H1 (cell line): ENCODE measurements at regions not wholly inside any gene's neighbourhood (a gene's known extent, or its start where the extent isn't known, plus 50 kb on each side); places are given as distances from the start of the nearest gene placed in this dataset.

ENCODE experiments used
- CTCF ChIA-PET: fragments of 300-600 bp; sonication (Branson Sonifier 250); formaldehyde crosslinking; loops from one replicate; lab custom pipeline; 2021; ENCODE audit not compliant: partially characterized antibody; lab: Charles Lee
- POLR2A ChIA-PET: fragments of 300-600 bp; sonication (Branson Sonifier 250); formaldehyde crosslinking; loops from one replicate; lab custom pipeline; 2021; ENCODE audit warnings: inconsistent platforms; ENCODE audit not compliant: partially characterized antibody; lab: Charles Lee
- DNase-seq, 2 experiments: peaks; one replicate each; pipeline versions ENCODE4 v3.0.0 to v3.0.0-alpha.2; 2010 to 2022; ENCODE audit warnings: low spot score in 2 of 2, low read depth in 1 of 2, mixed read lengths in 1 of 2
- FAIRE-seq: peaks from 2 replicates; lab custom pipeline; 2011; peaks lifted over from hg19 to GRCh38; lab: Jason Lieb, UNC
- H2AFZ ChIP-seq: 2 replicates; pipeline ENCODE4 v1.8.1; 2012; ENCODE audit warnings: low read length, inconsistent platforms
- H2AK5ac ChIP-seq: 2 replicates; pipeline ENCODE4 v1.6.1; 2013; ENCODE audit warnings: low read depth, low read length
- H2BK120ac ChIP-seq: replicated peaks from 2 replicates; pipeline ENCODE3; 2013; ENCODE audit warnings: low read depth, low read length, inconsistent platforms
- H2BK12ac ChIP-seq: 2 replicates; pipeline ENCODE4 v1.6.1; 2013; ENCODE audit warnings: low read depth, low read length
- H2BK15ac ChIP-seq: 2 replicates; pipeline ENCODE4 v1.6.1; 2013; ENCODE audit warnings: low read length
- H2BK20ac ChIP-seq: 2 replicates; pipeline ENCODE4 v1.6.1; 2013; ENCODE audit warnings: low read length
- H2BK5ac ChIP-seq: 2 replicates; pipeline ENCODE4 v1.6.1; 2013; ENCODE audit warnings: low read depth, low read length
- H3K14ac ChIP-seq: 2 replicates; pipeline ENCODE4 v1.6.1; 2013; ENCODE audit warnings: inconsistent platforms; ENCODE audit not compliant: insufficient read length
- H3K18ac ChIP-seq: 2 replicates; pipeline ENCODE4 v1.6.1; 2013; ENCODE audit warnings: low read length; ENCODE audit errors: extremely low read depth
- H3K23ac ChIP-seq: 2 replicates; pipeline ENCODE4 v1.6.1; 2013; ENCODE audit warnings: inconsistent platforms; ENCODE audit not compliant: insufficient read length
- H3K23me2 ChIP-seq: 2 replicates; pipeline ENCODE4 v1.6.1; 2013; ENCODE audit warnings: low read depth, low read length
- H3K27ac ChIP-seq: 2 replicates; pipeline ENCODE4 v1.6.1; 2011; ENCODE audit warnings: low read depth, low read length, inconsistent platforms
- H3K27me3 ChIP-seq, 4 experiments: replicated peaks in 1 of 4; 1 replicate in 1 of 4; 2 replicates in 3 of 4; pipeline versions ENCODE4 v1.6.1 to v1.8.1; 2011 to 2013; ENCODE audit warnings: low read length in 3 of 4, mild to moderate bottlenecking in 3 of 4, inconsistent platforms in 2 of 4, mixed read lengths in 2 of 4, moderate library complexity in 1 of 4; ENCODE audit not compliant: control insufficient read depth in 3 of 4, insufficient read depth in 3 of 4; ENCODE audit errors: extremely low read depth in 1 of 4
- H3K36me3 ChIP-seq, 4 experiments: 2 replicates each; pipeline versions ENCODE4 v1.6.1 to v1.8.1; 2011 to 2013; ENCODE audit warnings: mild to moderate bottlenecking in 4 of 4, low read length in 3 of 4, moderate library complexity in 2 of 4, control low read depth in 1 of 4, inconsistent platforms in 1 of 4; ENCODE audit not compliant: insufficient read depth in 4 of 4, control insufficient read depth in 2 of 4
- H3K4ac ChIP-seq: replicated peaks from 2 replicates; pipeline ENCODE3; 2013; ENCODE audit warnings: low read length, low read depth, mixed read lengths, inconsistent platforms; ENCODE audit not compliant: insufficient read length
- H3K4me1 ChIP-seq, 4 experiments: replicated peaks in 1 of 4; 1 replicate in 1 of 4; 2 replicates in 3 of 4; pipeline versions ENCODE4 v1.6.1 to v1.8.1; 2011 to 2013; ENCODE audit warnings: low read length in 3 of 4, inconsistent platforms in 2 of 4, mixed read lengths in 1 of 4; ENCODE audit not compliant: insufficient read depth in 4 of 4, control insufficient read depth in 3 of 4
- H3K4me2 ChIP-seq, 2 experiments: 2 replicates each; pipeline versions ENCODE4 v1.6.1 to v1.8.1; 2011 to 2013; ENCODE audit warnings: low read depth in 2 of 2, low read length in 2 of 2, control low read depth in 1 of 2, inconsistent platforms in 1 of 2, mild to moderate bottlenecking in 1 of 2; ENCODE audit not compliant: insufficient read depth in 1 of 2
- H3K4me3 ChIP-seq, 4 experiments: fragments of 200-600, 300-600 bp in 1 of 4; sonication (generic), shearing (Covaris generic), sonication (Bioruptor Twin) in 1 of 4; 2 replicates each; pipeline versions ENCODE4 v1.5.1 to v1.8.1; 2011 to 2016; ENCODE audit warnings: low read length in 4 of 4, low read depth in 3 of 4, control low read depth in 2 of 4, inconsistent platforms in 2 of 4, mild to moderate bottlenecking in 2 of 4, mixed read lengths in 1 of 4, moderate library complexity in 1 of 4; ENCODE audit not compliant: insufficient read depth in 2 of 4; ENCODE audit errors: extremely low read depth in 1 of 4
- H3K56ac ChIP-seq: replicated peaks from 2 replicates; pipeline ENCODE3; 2013; ENCODE audit warnings: low read depth, mild to moderate bottlenecking, mixed read lengths, low read length, inconsistent platforms; ENCODE audit not compliant: insufficient read length
- H3K79me1 ChIP-seq: 2 replicates; pipeline ENCODE4 v1.6.1; 2013; ENCODE audit warnings: low read depth, low read length, control low read depth
- H3K79me2 ChIP-seq, 2 experiments: 2 replicates each; pipeline versions ENCODE4 v1.6.1 to v1.8.1; 2012 to 2013; ENCODE audit warnings: low read length in 2 of 2, mild to moderate bottlenecking in 2 of 2, inconsistent platforms in 1 of 2; ENCODE audit not compliant: insufficient read depth in 2 of 2, control insufficient read depth in 1 of 2
- H3K9ac ChIP-seq, 4 experiments: replicated peaks in 1 of 4; 1 replicate in 1 of 4; 2 replicates in 3 of 4; pipeline versions ENCODE4 v1.6.1 to v1.8.1; 2011 to 2013; ENCODE audit warnings: low read depth in 3 of 4, low read length in 3 of 4, control low read depth in 2 of 4, mild to moderate bottlenecking in 2 of 4, moderate library complexity in 2 of 4, inconsistent platforms in 1 of 4; ENCODE audit errors: extremely low read depth in 1 of 4
- H3K9me3 ChIP-seq, 2 experiments: 2 replicates each; pipeline versions ENCODE4 v1.6.1 to v1.8.1; 2012 to 2013; ENCODE audit warnings: mild to moderate bottlenecking in 2 of 2, moderate library complexity in 2 of 2, control low read depth in 1 of 2, inconsistent platforms in 1 of 2, low read depth in 1 of 2, low read length in 1 of 2, mixed read lengths in 1 of 2; ENCODE audit not compliant: insufficient read depth in 2 of 2
- H4K20me1 ChIP-seq, 2 experiments: replicated peaks in 1 of 2; 2 replicates each; pipeline versions ENCODE3 to v1.8.1; 2011 to 2013; ENCODE audit warnings: inconsistent platforms in 2 of 2, low read length in 2 of 2, mild to moderate bottlenecking in 1 of 2; ENCODE audit not compliant: insufficient read depth in 2 of 2, control insufficient read depth in 1 of 2
- H4K5ac ChIP-seq: 2 replicates; pipeline ENCODE4 v1.6.1; 2013; ENCODE audit warnings: low read length, low read depth, mixed read lengths, inconsistent platforms; ENCODE audit not compliant: insufficient read length
- H4K8ac ChIP-seq: 2 replicates; pipeline ENCODE4 v1.8.0; 2013; ENCODE audit warnings: mild to moderate bottlenecking, moderate library complexity, low read length, inconsistent platforms; ENCODE audit not compliant: insufficient read depth; ENCODE audit errors: extremely low read depth
- H4K91ac ChIP-seq: replicated peaks from 2 replicates; pipeline ENCODE3; 2013; ENCODE audit warnings: low read length, mixed read lengths, inconsistent platforms; ENCODE audit not compliant: insufficient read length
- BRCA1 ChIP-seq: IDR thresholded peaks from 2 replicates; pipeline ENCODE4 v1.6.1; 2012; ENCODE audit warnings: low read depth, low read length, improper control_type of control experiment
- E2F6 ChIP-seq: IDR thresholded peaks from 2 replicates; pipeline ENCODE4 v1.6.1; 2012; ENCODE audit warnings: inconsistent platforms
- EP300 ChIP-seq, 2 experiments: IDR thresholded peaks; 1 replicate in 1 of 2; 2 replicates in 1 of 2; pipeline ENCODE4 v1.6.1; 2011 to 2012; ENCODE audit warnings: low read depth in 2 of 2, low read length in 2 of 2, mild to moderate bottlenecking in 2 of 2, borderline replicate concordance in 1 of 2, inconsistent platforms in 1 of 2, moderate library complexity in 1 of 2
- FOSL1 ChIP-seq: IDR thresholded peaks from 2 replicates; pipeline ENCODE4 v1.6.1; 2011; ENCODE audit warnings: mild to moderate bottlenecking, low read depth, low read length, moderate library complexity; ENCODE audit not compliant: insufficient read depth
- GTF2F1 ChIP-seq: IDR thresholded peaks from 2 replicates; pipeline ENCODE4 v1.6.1; 2012; ENCODE audit warnings: low read depth, low read length, improper control_type of control experiment, borderline replicate concordance
- KDM4A ChIP-seq: IDR thresholded peaks from one replicate; pipeline ENCODE4 v1.7.1; 2012; ENCODE audit warnings: low read depth, mild to moderate bottlenecking, moderate library complexity, low read length, inconsistent platforms; ENCODE audit not compliant: severe bottlenecking
- MAX ChIP-seq: IDR thresholded peaks from 2 replicates; pipeline ENCODE4 v1.6.1; 2012; ENCODE audit warnings: inconsistent platforms
- POLR2A ChIP-seq, 2 experiments: IDR thresholded peaks; 1 replicate in 1 of 2; 2 replicates in 1 of 2; pipeline ENCODE4 v1.6.1; 2011; ENCODE audit warnings: low read depth in 2 of 2, low read length in 2 of 2, mild to moderate bottlenecking in 2 of 2; ENCODE audit errors: control extremely low read depth in 1 of 2
- SIN3A ChIP-seq, 2 experiments: IDR thresholded peaks in 1 of 2; conservative IDR thresholded peaks in 1 of 2; 2 replicates each; pipeline ENCODE4 v1.6.1; 2011 to 2012; ENCODE audit warnings: low read length in 2 of 2, improper control_type of control experiment in 1 of 2, low read depth in 1 of 2, mild to moderate bottlenecking in 1 of 2
- TCF12 ChIP-seq: IDR thresholded peaks from 2 replicates; pipeline ENCODE4 v1.6.1; 2011; ENCODE audit warnings: low read depth, mild to moderate bottlenecking, low read length
- WGBS, 2 experiments: shearing (Covaris generic) in 1 of 2; methylation state at CpG; one replicate each; pipeline versions ENCODE4 v1.1.6 to v1.1.7; 2013 to 2015; ENCODE audit warnings: low lambda C conversion rate in 2 of 2, mixed read lengths in 2 of 2, inconsistent platforms in 1 of 2, low coverage in 1 of 2, missing lambda C conversion rate in 1 of 2; ENCODE audit not compliant: insufficient replicate concordance in 2 of 2, insufficient coverage in 1 of 2, insufficient read length in 1 of 2; ENCODE audit errors: extremely low coverage in 1 of 2, missing lambda C conversion rate in 1 of 2; 5-methylcytosine and 5-hydroxymethylcytosine counted together

GRCh38 chr12:124482901-124483799 lies 84.3 kb downstream of the NCOR2 start:
- Histone ChIP-seq H2BK120ac (no peak overlapping the region), H3K4me3 (no peak overlapping the region), H2AK5ac (no peak overlapping the region), H4K91ac (no peak overlapping the region), H3K9ac (no peak overlapping the region), H3K27me3 (no peaks in the 10 kb centered on the region), H3K79me1 (peaks cover 19% of the 10 kb centered on the region), H2AFZ (no peak overlapping the region), H3K4ac (no peak overlapping the region), H3K79me2 (peaks cover 0 to 29% of the 10 kb centered on the region in 2 experiments; a peak in 2 of 4 replicates), H4K8ac (no peak overlapping the region), H3K14ac (no peak overlapping the region), H2BK12ac (no peak overlapping the region), H3K18ac (no peak overlapping the region; the same call in 1 of the 2 replicates), H3K36me3 (peaks cover 0 to 7% (median 4%) of the 10 kb centered on the region in 4 experiments; a peak in 2 of 8 replicates), H2BK20ac (no peak overlapping the region), H3K56ac (no peak overlapping the region), H3K23me2 (peaks cover 3% of the 10 kb centered on the region), H3K4me2 (no peak overlapping the region), H3K23ac (no peak overlapping the region), H3K4me1 (peaks cover 0 to 9% (median under 1%) of the 10 kb centered on the region in 4 experiments; a peak in 5 of 7 replicates), H3K9me3 (no peaks in the 10 kb centered on the region), H2BK5ac (no peak overlapping the region; the same call in 1 of the 2 replicates), H4K20me1 (peaks cover 19 to 42% of the 10 kb centered on the region in 2 experiments), H4K5ac (no peak overlapping the region), H3K27ac (no peak overlapping the region), H2BK15ac (no peak overlapping the region)
- WGBS, 2 experiments: 95% methylated on average over 14 of the region's 27 CpGs; no CpG with 5 or more reads in 1 of the 2 experiments
- ChIA-PET CTCF (interaction anchor here (1.0 to 1.8 kb wide), 3 partner anchors 15 to 282 kb away, joined by 4 to 6 read pairs (median 6); no protein-coding TSS in a partner anchor), POLR2A (interaction anchor here (1.1 to 1.3 kb wide), 2 partner anchors 10 to 22 kb away, joined by 3 to 4 read pairs; no protein-coding TSS in a partner anchor)
- no peak for DNase-seq
- FAIRE-seq: no peak
- TF ChIP-seq GTF2F1: no peak
- TF ChIP-seq FOSL1: no peak
- TF ChIP-seq BRCA1: no peak
- no peak for TF ChIP-seq TCF12
- no peak for TF ChIP-seq E2F6
- TF ChIP-seq POLR2A (IDR thresholded peaks at IDR 0.05; ENCODE audit: control extremely low read depth in 1 of 2, low read depth in 2 of 2, low read length in 2 of 2): no peak
- no peak for TF ChIP-seq KDM4A
- TF ChIP-seq MAX: no peak
- no peak for TF ChIP-seq EP300 (IDR thresholded peaks at IDR 0.05; ENCODE audit: borderline replicate concordance in 1 of 2, low read depth in 2 of 2, low read length in 2 of 2)
- TF ChIP-seq SIN3A (conservative IDR thresholded peaks at IDR 0.05 in 1 of 2, IDR thresholded peaks at IDR 0.05 in 1 of 2; ENCODE audit: low read depth in 1 of 2, low read length in 2 of 2): no peak
